GM10266 (cell line): ENCODE measurements at regions not wholly inside any gene's neighbourhood (a gene's known extent, or its start where the extent isn't known, plus 50 kb on each side); places are given as distances from the start of the nearest gene placed in this dataset.
A peak's percentile ranks its signal among the peaks of the same experiment; 100 is the strongest.

Experiments
- DNase-seq: peaks from one replicate; pipeline ENCODE4 v3.0.0; 2012; ENCODE audit errors: extremely low spot score
- CTCF ChIP-seq: IDR thresholded peaks from 2 replicates; pipeline ENCODE4 v1.5.1; 2012; ENCODE audit warnings: mild to moderate bottlenecking, low read depth; ENCODE audit not compliant: control insufficient read depth, insufficient read depth; ENCODE audit errors: missing control alignments

GRCh38 chr13:44294876-44295275 lies 78.7 kb upstream of the SERP2 start:
- no peak for DNase-seq
- no peak for TF ChIP-seq CTCF

GRCh38 chr13:44296856-44297255 lies 76.8 kb upstream of the SERP2 start:
- no peak for TF ChIP-seq CTCF

GRCh38 chr13:44298314-44298713 lies 75.3 kb upstream of the SERP2 start:
- TF ChIP-seq CTCF, result no peak
- DNase-seq, result no peak

More at GRCh38 chr13:44296856-44297255, 76.8 kb upstream of the SERP2 start:
- DNase-seq, result no peak

GRCh38 chr13:44299152-44299943 lies 74.3 kb upstream of the SERP2 start:
- no peak for TF ChIP-seq CTCF
- DNase-seq, result no peak

- TF ChIP-seq CTCF, result no peak
- DNase-seq, result peak; percentile 47
These were observed 72.6 kb upstream of the SERP2 start for GRCh38 chr13:44300895-44301638.

- TF ChIP-seq CTCF, result no peak
- no peak for DNase-seq
These were observed 72.0 kb upstream of the SERP2 start for GRCh38 chr13:44301639-44302015.

- DNase-seq, result no peak
- TF ChIP-seq CTCF, result no peak
These were observed 71.4 kb upstream of the SERP2 start for GRCh38 chr13:44302233-44302632.
